ACC112 (cell line): ENCODE measurements at regions not wholly inside any gene's neighbourhood (a gene's known extent, or its start where the extent isn't known, plus 50 kb on each side); places are given as distances from the start of the nearest gene placed in this dataset.

Experiments
- H2AFZ ChIP-seq: fragments of 200-600 bp; sonication (generic); one replicate; pipeline ENCODE4 v1.6.0; 2017; ENCODE audit warnings: antibody characterized with exemption, low read length; ENCODE audit not compliant: unreplicated experiment
- H3K27ac ChIP-seq: fragments of 200-600 bp; sonication (generic); 2 replicates; pipeline ENCODE4 v1.5.1; 2014; ENCODE audit warnings: low read depth, mild to moderate bottlenecking, antibody characterized with exemption, low read length, moderate library complexity
- H3K27me3 ChIP-seq: fragments of 200-600 bp; sonication (generic); 2 replicates; pipeline ENCODE4 v1.6.1; 2014; ENCODE audit warnings: mild to moderate bottlenecking, antibody characterized with exemption, low read length, moderate library complexity, mixed read lengths; ENCODE audit not compliant: insufficient read depth
- H3K36me3 ChIP-seq: fragments of 200-600 bp; sonication (generic); 2 replicates; pipeline ENCODE4 v1.6.1; 2016; ENCODE audit warnings: mild to moderate bottlenecking, antibody characterized with exemption, low read length, moderate library complexity, mixed read lengths; ENCODE audit not compliant: insufficient read depth
- H3K4me1 ChIP-seq: fragments of 200-600 bp; sonication (generic); one replicate; pipeline ENCODE4 v1.6.1; 2016; ENCODE audit warnings: low read length, mixed read lengths; ENCODE audit not compliant: insufficient read depth, unreplicated experiment, control insufficient read depth
- H3K4me3 ChIP-seq: fragments of 200-600 bp; sonication (generic); 2 replicates; pipeline ENCODE4 v1.5.1; 2014; ENCODE audit warnings: mild to moderate bottlenecking, low read depth, low read length
- H3K79me2 ChIP-seq: fragments of 200-600 bp; sonication (generic); one replicate; pipeline ENCODE4 v1.6.0; 2016; ENCODE audit warnings: low read length; ENCODE audit not compliant: control insufficient read depth, unreplicated experiment, insufficient read depth

- no peak overlapping the region for H3K27ac ChIP-seq
- H2AFZ ChIP-seq, result no peak overlapping the region
- H3K27me3 ChIP-seq, result peaks cover 10% of the 10 kb centered on the region
- H3K4me3 ChIP-seq, result no peak overlapping the region
- H3K79me2 ChIP-seq, result no peaks in the 10 kb centered on the region
- H3K36me3 ChIP-seq, result no peaks in the 10 kb centered on the region
- peaks cover 7% of the 10 kb centered on the region for H3K4me1 ChIP-seq
These were observed 221.3 kb upstream of the UBE2E2 start for GRCh38 chr3:22981861-22982260.

GRCh38 chr3:22982981-22983587, 220.0 kb upstream of the UBE2E2 start:
- H2AFZ ChIP-seq, result no peak overlapping the region

GRCh38 chr3:22986958-22987357, 216.2 kb upstream of the UBE2E2 start:
- peaks cover 24% of the 10 kb centered on the region for H3K27me3 ChIP-seq
- H3K4me1 ChIP-seq, result no peaks in the 10 kb centered on the region
- no peaks in the 10 kb centered on the region for H3K79me2 ChIP-seq
- no peak overlapping the region for H3K4me3 ChIP-seq
- no peak overlapping the region for H2AFZ ChIP-seq
- H3K27ac ChIP-seq, result no peak overlapping the region
- H3K36me3 ChIP-seq, result no peaks in the 10 kb centered on the region

More at GRCh38 chr3:22982981-22983587, 220.0 kb upstream of the UBE2E2 start:
- peaks cover 7% of the 10 kb centered on the region for H3K4me1 ChIP-seq
- H3K36me3 ChIP-seq, result no peaks in the 10 kb centered on the region
- H3K4me3 ChIP-seq, result no peak overlapping the region
- peaks cover 19% of the 10 kb centered on the region for H3K27me3 ChIP-seq
- H3K27ac ChIP-seq, result no peak overlapping the region
- H3K79me2 ChIP-seq, result no peaks in the 10 kb centered on the region

GRCh38 chr3:22988566-22988965, 214.6 kb upstream of the UBE2E2 start:
- no peaks in the 10 kb centered on the region for H3K36me3 ChIP-seq

GRCh38 chr3:22989716-22990115, 213.4 kb upstream of the UBE2E2 start:
- no peaks in the 10 kb centered on the region for H3K79me2 ChIP-seq
- peaks cover 24% of the 10 kb centered on the region for H3K27me3 ChIP-seq
- no peak overlapping the region for H3K4me3 ChIP-seq
- H2AFZ ChIP-seq, result no peak overlapping the region
- no peaks in the 10 kb centered on the region for H3K4me1 ChIP-seq
- H3K36me3 ChIP-seq, result no peaks in the 10 kb centered on the region
- H3K27ac ChIP-seq, result no peak overlapping the region

More at GRCh38 chr3:22988566-22988965, 214.6 kb upstream of the UBE2E2 start:
- Histone ChIP-seq H3K27me3 (peaks cover 24% of the 10 kb centered on the region), H3K27ac (no peak overlapping the region), H3K4me3 (no peak overlapping the region), H3K79me2 (no peaks in the 10 kb centered on the region), H2AFZ (no peak overlapping the region), H3K4me1 (no peaks in the 10 kb centered on the region)

GRCh38 chr3:22990291-22991200, 212.6 kb upstream of the UBE2E2 start:
- Histone ChIP-seq H3K27me3 (peaks cover 24% of the 10 kb centered on the region), H3K4me1 (no peaks in the 10 kb centered on the region), H2AFZ (no peak overlapping the region), H3K79me2 (no peaks in the 10 kb centered on the region), H3K27ac (no peak overlapping the region), H3K4me3 (no peak overlapping the region), H3K36me3 (no peaks in the 10 kb centered on the region)

- Histone ChIP-seq H3K36me3 (no peaks in the 10 kb centered on the region), H3K27ac (no peak overlapping the region), H2AFZ (no peak overlapping the region), H3K79me2 (no peaks in the 10 kb centered on the region), H3K27me3 (0 out of 2 replicates have a peak, but pooled peaks cover 3% of the 10 kb centered on the region), H3K4me1 (no peaks in the 10 kb centered on the region), H3K4me3 (no peak overlapping the region)
These were observed 208.3 kb upstream of the UBE2E2 start for GRCh38 chr3:22994781-22995180.

- H3K4me3 ChIP-seq, result no peak overlapping the region
- no peak overlapping the region for H2AFZ ChIP-seq
- H3K27ac ChIP-seq, result no peak overlapping the region
- H3K27me3 ChIP-seq, result 0 out of 2 replicates have a peak, but pooled peaks cover 3% of the 10 kb centered on the region
- H3K79me2 ChIP-seq, result no peaks in the 10 kb centered on the region
- H3K4me1 ChIP-seq, result peaks cover 2% of the 10 kb centered on the region
- no peaks in the 10 kb centered on the region for H3K36me3 ChIP-seq
These were observed 206.1 kb upstream of the UBE2E2 start for GRCh38 chr3:22996920-22997571.

GRCh38 chr3:23000371-23000770, 202.8 kb upstream of the UBE2E2 start:
- H3K79me2 ChIP-seq, result no peaks in the 10 kb centered on the region
- no peaks in the 10 kb centered on the region for H3K36me3 ChIP-seq
- no peak overlapping the region for H3K27ac ChIP-seq
- peaks cover 27% of the 10 kb centered on the region for H3K4me1 ChIP-seq
- no peak overlapping the region for H3K4me3 ChIP-seq
- H2AFZ ChIP-seq, result no peak overlapping the region
- H3K27me3 ChIP-seq, result 0 out of 2 replicates have a peak, but pooled peaks cover 3% of the 10 kb centered on the region

- Histone ChIP-seq H2AFZ (no peak overlapping the region), H3K27ac (no peak overlapping the region), H3K36me3 (no peaks in the 10 kb centered on the region), H3K79me2 (no peaks in the 10 kb centered on the region), H3K4me1 (peaks cover 34% of the 10 kb centered on the region), H3K27me3 (0 out of 2 replicates have a peak, but pooled peaks cover 3% of the 10 kb centered on the region), H3K4me3 (no peak overlapping the region)
These were observed 201.0 kb upstream of the UBE2E2 start for GRCh38 chr3:23002151-23002550.
